Hematopoietic multipotent progenitor cell treated with erythropoietin and hydrocortisone succinate and interleukin-3 and kit ligand, for 6 days (in vitro differentiated cells): ENCODE measurements at regions not wholly inside any gene's neighbourhood (a gene's known extent, or its start where the extent isn't known, plus 50 kb on each side); places are given as distances from the start of the nearest gene placed in this dataset.
"Not testable (repeated sequence)": the region's sequence is repeated elsewhere in the genome, so short reads cannot be mapped to it uniquely, and the experiment has no call there.

Experiments used
- DNase-seq: peaks from one replicate; pipeline ENCODE4 v3.0.0-alpha.2; 2015

- no peak for DNase-seq
Measured at GRCh38 chrX:148269513-148269912, 230.9 kb upstream of the AFF2 start.

GRCh38 chrX:148270499-148270898, 229.9 kb upstream of the AFF2 start:
- no peak for DNase-seq

GRCh38 chrX:148271263-148271662, 229.2 kb upstream of the AFF2 start:
- peak; percentile 10 for DNase-seq

GRCh38 chrX:148281920-148282319, 218.5 kb upstream of the AFF2 start:
- DNase-seq = no peak

- no peak for DNase-seq
Measured at GRCh38 chrX:148282504-148282903, 217.9 kb upstream of the AFF2 start.

GRCh38 chrX:148284056-148284455, 216.4 kb upstream of the AFF2 start:
- DNase-seq = no peak

- no peak for DNase-seq
Measured at GRCh38 chrX:148284821-148285220, 215.6 kb upstream of the AFF2 start.

GRCh38 chrX:148288451-148288850, 212.0 kb upstream of the AFF2 start:
- DNase-seq = no peak

- DNase-seq = no peak
Measured at GRCh38 chrX:148290041-148290440, 210.4 kb upstream of the AFF2 start.

- DNase-seq = no peak
Measured at GRCh38 chrX:148290931-148291330, 209.5 kb upstream of the AFF2 start.

- peak; percentile 14 for DNase-seq
Measured at GRCh38 chrX:148298737-148299136, 201.7 kb upstream of the AFF2 start.

- not testable (repeated sequence) for DNase-seq
Measured at GRCh38 chrX:148305214-148305613, 195.2 kb upstream of the AFF2 start.

GRCh38 chrX:148309413-148309812, 191.0 kb upstream of the AFF2 start:
- DNase-seq = no peak

- peak; percentile 68 for DNase-seq
Measured at GRCh38 chrX:148310426-148311165, 189.8 kb upstream of the AFF2 start.

GRCh38 chrX:148311544-148311943, 188.9 kb upstream of the AFF2 start:
- no peak for DNase-seq

- no peak for DNase-seq
Measured at GRCh38 chrX:148314876-148315275, 185.5 kb upstream of the AFF2 start.

- DNase-seq = no peak
Measured at GRCh38 chrX:148316446-148316845, 184.0 kb upstream of the AFF2 start.

- no peak for DNase-seq
Measured at GRCh38 chrX:148322906-148323305, 177.5 kb upstream of the AFF2 start.

GRCh38 chrX:148333989-148334388, 166.4 kb upstream of the AFF2 start:
- DNase-seq = no peak

GRCh38 chrX:148337873-148338272, 162.5 kb upstream of the AFF2 start:
- DNase-seq = peak; percentile 2

GRCh38 chrX:148354916-148355315, 145.5 kb upstream of the AFF2 start:
- DNase-seq = peak; percentile 12

- DNase-seq = no peak
Measured at GRCh38 chrX:148361641-148362040, 138.8 kb upstream of the AFF2 start.

GRCh38 chrX:148363471-148364235, 136.8 kb upstream of the AFF2 start:
- no peak for DNase-seq

- no peak for DNase-seq
Measured at GRCh38 chrX:148365233-148365632, 135.2 kb upstream of the AFF2 start.
